ENCODE measurements at regions not wholly inside any gene's neighbourhood (a gene's known extent, or its start where the extent isn't known, plus 50 kb on each side); places are given as distances from the start of the nearest gene placed in this dataset.
A peak's percentile ranks its signal among the peaks of the same experiment; 100 is the strongest.

DNA sequence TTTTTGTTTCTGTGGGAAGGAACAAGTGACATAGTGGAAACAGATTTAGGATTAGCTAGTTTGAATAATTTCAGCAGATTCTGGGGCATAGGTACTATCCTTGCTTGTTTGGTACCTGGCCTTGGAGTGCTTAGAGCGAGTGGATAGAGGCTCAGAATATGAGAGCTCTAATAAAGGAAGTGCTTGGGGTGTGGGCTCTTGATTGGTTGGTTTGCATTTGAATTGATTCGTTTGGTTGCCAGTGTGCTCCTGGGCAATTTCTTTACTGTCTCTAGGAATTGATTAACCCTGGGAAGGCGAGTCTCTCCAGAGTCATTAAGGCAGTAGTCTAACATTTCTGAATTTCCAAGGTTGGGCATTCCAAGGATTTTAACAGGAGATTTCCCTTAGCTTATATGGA, 98.0 kb downstream of the DTWD1 start:
- intact Hi-C loops (cut with micrococcal nuclease), result loop anchor here in 1 of 2 donors (10.0 kb wide), 1 partner anchor 94 kb away; the partner anchor contains the start of genes DTWD1 and FAM227B
- peak overlapping the region; percentile 82 to 96 (median 91) for H3K27ac Mint-ChIP-seq
- 18% methylated on average over 2 of the region's 3 CpGs for WGBS (ENCODE audit: insufficient coverage)

DNA sequence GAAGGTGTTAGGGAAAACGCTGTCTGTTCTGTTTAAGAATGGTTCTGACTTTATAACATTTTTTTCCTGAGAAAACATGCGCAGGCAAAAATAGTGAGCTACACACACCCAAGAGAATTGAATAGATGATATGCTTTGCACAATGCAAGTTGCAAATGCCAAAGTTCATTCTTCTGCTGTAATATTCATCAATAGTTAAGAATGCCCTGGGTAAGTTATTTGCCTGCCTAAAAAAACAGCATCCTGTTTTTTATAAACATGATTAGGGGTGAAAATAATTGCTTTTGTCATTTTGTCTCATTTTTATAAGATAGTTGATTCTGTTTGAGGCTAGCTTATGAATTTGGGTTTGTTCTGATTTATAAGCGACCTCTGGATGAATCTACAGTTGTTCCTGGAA, 99.4 kb downstream of the DTWD1 start:
- intact Hi-C loops (cut with micrococcal nuclease), result no loop called here
- Histone ChIP-seq H3K36me3 (replicated peaks in 1 of 2; ENCODE audit: control insufficient read depth in 1 of 2, insufficient read depth in 2 of 2, low read length in 2 of 2) (no peaks in the 10 kb centered on the region), H3K4me2 (replicated peaks; ENCODE audit: extremely low read depth, low read length, poor library complexity, severe bottlenecking) (no peak overlapping the region), H3K27ac (ENCODE audit: low read depth in 1 of 2, low read length in 2 of 2) (no peak overlapping the region), H3K4me1 (ENCODE audit: control insufficient read depth in 1 of 2, insufficient read depth in 2 of 2, low read length in 2 of 2) (peaks cover 58 to 62% of the 10 kb centered on the region in 2 donors), H3K79me2 (ENCODE audit: insufficient read depth, low read length) (no peaks in the 10 kb centered on the region), H3K4me3 (replicated peaks in 1 of 3; ENCODE audit: low read depth in 2 of 3, low read length in 3 of 3) (no peak overlapping the region), H2AFZ (ENCODE audit: insufficient read depth, low read depth, low read length, poor library complexity, severe bottlenecking) (no peak overlapping the region), H3K9me3 (replicated peaks in 1 of 2; ENCODE audit: control insufficient read depth in 1 of 2, insufficient read depth in 1 of 2, low read length in 2 of 2) (peaks cover 0 to 3% of the 10 kb centered on the region in 2 donors), H3K27me3 (ENCODE audit: control insufficient read depth in 2 of 2, insufficient read depth in 2 of 2, low read length in 2 of 2) (no peaks in the 10 kb centered on the region), H3K9ac (ENCODE audit: insufficient read depth, low read length, poor library complexity, severe bottlenecking) (no peak overlapping the region), H4K20me1 (ENCODE audit: insufficient read depth, low read length) (no peaks in the 10 kb centered on the region)
- no peak for DNase-seq
- TF ChIP-seq, protein P1, sequence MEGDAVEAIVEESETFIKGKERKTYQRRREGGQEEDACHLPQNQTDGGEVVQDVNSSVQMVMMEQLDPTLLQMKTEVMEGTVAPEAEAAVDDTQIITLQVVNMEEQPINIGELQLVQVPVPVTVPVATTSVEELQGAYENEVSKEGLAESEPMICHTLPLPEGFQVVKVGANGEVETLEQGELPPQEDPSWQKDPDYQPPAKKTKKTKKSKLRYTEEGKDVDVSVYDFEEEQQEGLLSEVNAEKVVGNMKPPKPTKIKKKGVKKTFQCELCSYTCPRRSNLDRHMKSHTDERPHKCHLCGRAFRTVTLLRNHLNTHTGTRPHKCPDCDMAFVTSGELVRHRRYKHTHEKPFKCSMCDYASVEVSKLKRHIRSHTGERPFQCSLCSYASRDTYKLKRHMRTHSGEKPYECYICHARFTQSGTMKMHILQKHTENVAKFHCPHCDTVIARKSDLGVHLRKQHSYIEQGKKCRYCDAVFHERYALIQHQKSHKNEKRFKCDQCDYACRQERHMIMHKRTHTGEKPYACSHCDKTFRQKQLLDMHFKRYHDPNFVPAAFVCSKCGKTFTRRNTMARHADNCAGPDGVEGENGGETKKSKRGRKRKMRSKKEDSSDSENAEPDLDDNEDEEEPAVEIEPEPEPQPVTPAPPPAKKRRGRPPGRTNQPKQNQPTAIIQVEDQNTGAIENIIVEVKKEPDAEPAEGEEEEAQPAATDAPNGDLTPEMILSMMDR (IDR thresholded peaks at IDR 0.05), result no peak
- Mint-ChIP-seq H3K9me3 (peaks cover 2 to 11% (median 6%) of the 10 kb centered on the region in 7 donors), H3K4me3 (no peak overlapping the region), H3K36me3 (no peaks in the 10 kb centered on the region), H3K27ac (no peak overlapping the region), H3K4me1 (peaks cover 61% of the 10 kb centered on the region), H3K27me3 (ENCODE audit: low read depth in 3 of 3) (no peaks in the 10 kb centered on the region)
- no CpG with 5 or more reads among the region's 3 CpGs for WGBS (ENCODE audit: insufficient coverage)

More for the DNA sequence above, 98.0 kb downstream of the DTWD1 start:
- no peaks in the 10 kb centered on the region for H3K9me3 ChIP-seq (replicated peaks in 1 of 2; ENCODE audit: control insufficient read depth in 1 of 2, insufficient read depth in 1 of 2, low read length in 2 of 2)
- Mint-ChIP-seq H3K9me3 (peaks cover 2 to 11% (median 5%) of the 10 kb centered on the region in 7 donors), H3K36me3 (no peaks in the 10 kb centered on the region), H3K4me1 (peaks cover 73% of the 10 kb centered on the region), H3K27me3 (ENCODE audit: low read depth in 3 of 3) (no peaks in the 10 kb centered on the region), H3K4me3 (peak overlapping the region in 1 of 2 donors; percentile 79)
- H4K20me1 ChIP-seq (ENCODE audit: insufficient read depth, low read length), result no peaks in the 10 kb centered on the region
- peak overlapping the region; percentile 81 for H3K4me2 ChIP-seq (replicated peaks; ENCODE audit: extremely low read depth, low read length, poor library complexity, severe bottlenecking)
- no peaks in the 10 kb centered on the region for H3K79me2 ChIP-seq (ENCODE audit: insufficient read depth, low read length)
- H3K4me1 ChIP-seq (ENCODE audit: control insufficient read depth in 1 of 2, insufficient read depth in 2 of 2, low read length in 2 of 2), result peaks cover 72 to 76% of the 10 kb centered on the region in 2 donors
- H2AFZ ChIP-seq (ENCODE audit: insufficient read depth, low read depth, low read length, poor library complexity, severe bottlenecking), result peak overlapping the region; percentile 44
- peak overlapping the region in 1 of 3 experiments; percentile 68 for H3K4me3 ChIP-seq (replicated peaks in 1 of 3; ENCODE audit: low read depth in 2 of 3, low read length in 3 of 3)
- peak overlapping the region; percentile 35 for H3K9ac ChIP-seq (ENCODE audit: insufficient read depth, low read length, poor library complexity, severe bottlenecking)
- H3K27me3 ChIP-seq (ENCODE audit: control insufficient read depth in 2 of 2, insufficient read depth in 2 of 2, low read length in 2 of 2), result no peaks in the 10 kb centered on the region
- peak overlapping the region; percentile 63 to 75 for H3K27ac ChIP-seq (ENCODE audit: low read depth in 1 of 2, low read length in 2 of 2)
- peak in 2 of 3 donors; percentile 27 to 32 for DNase-seq
- TF ChIP-seq, protein P1 (IDR thresholded peaks at IDR 0.05), result no peak
- H3K36me3 ChIP-seq (replicated peaks in 1 of 2; ENCODE audit: control insufficient read depth in 1 of 2, insufficient read depth in 2 of 2, low read length in 2 of 2), result no peaks in the 10 kb centered on the region

All from CD14-positive monocyte (primary cell).